ENCODE measurements at regions not wholly inside any gene's neighbourhood (a gene's known extent, or its start where the extent isn't known, plus 50 kb on each side); places are given as distances from the start of the nearest gene placed in this dataset.

DNA sequence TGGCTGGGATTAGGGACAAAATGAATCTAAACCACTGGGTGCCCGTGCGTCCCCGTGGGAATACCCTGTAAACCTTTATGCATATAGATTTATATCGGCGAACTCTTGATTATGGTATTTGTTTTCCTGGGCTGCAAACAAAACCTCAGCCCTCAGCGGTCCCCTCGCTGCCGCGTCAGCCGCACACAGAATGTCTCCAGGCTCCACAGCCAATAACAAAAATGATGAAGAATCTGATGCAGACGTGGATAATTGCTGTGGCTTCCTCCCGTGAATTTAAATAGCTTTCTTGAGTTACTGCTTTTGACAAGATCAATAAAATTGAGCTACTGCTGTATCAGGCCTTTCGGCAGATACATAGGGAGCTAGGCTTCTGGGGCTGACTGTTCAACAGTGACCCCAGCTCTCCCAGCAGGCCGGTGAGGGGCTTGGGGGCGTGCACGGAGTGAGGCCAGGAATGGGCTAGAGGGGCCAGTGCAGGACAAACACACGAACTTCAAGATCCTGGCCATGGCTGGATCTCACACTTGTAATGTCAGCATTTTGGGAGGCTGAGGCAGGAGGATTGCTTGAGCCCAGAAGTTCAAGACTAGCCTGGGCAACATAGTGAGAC lies 125.8 kb upstream of the NCOR2 start:
- no peak overlapping the region for H3K9ac ChIP-seq (ENCODE audit: control insufficient read depth, extremely low read depth, insufficient read depth, low read length)
- H4K20me1 ChIP-seq (ENCODE audit: control insufficient read depth, extremely low read depth, insufficient read depth, low read length) = no peaks in the 10 kb centered on the region
- no peak for FAIRE-seq
- no peaks in the 10 kb centered on the region for H3K79me2 ChIP-seq (ENCODE audit: control insufficient read depth, insufficient read depth, low read length)
- DNase-seq (ENCODE audit: low read depth, low spot score) = no peak
- dilution Hi-C loops (cut with MboI; ENCODE audit: extremely low pct_ligation_motif_present, low sequenced_read_pairs) = no loop called here
- H2AFZ ChIP-seq (ENCODE audit: control insufficient read depth, low read length) = no peak overlapping the region
- H3K9me1 ChIP-seq (ENCODE audit: control insufficient read depth, extremely low read depth, insufficient read depth, low read length) = no peaks in the 10 kb centered on the region
- H3K4me1 ChIP-seq (ENCODE audit: control insufficient read depth, extremely low read depth, insufficient read depth, low read length) = peaks cover 17% of the 10 kb centered on the region
- H3K27me3 ChIP-seq (ENCODE audit: control insufficient read depth, extremely low read depth, insufficient read depth, low read length) = peaks cover 5% of the 10 kb centered on the region
- no peak overlapping the region for H3K4me2 ChIP-seq (ENCODE audit: control insufficient read depth, extremely low read depth, insufficient read depth, low read depth, low read length)
- TF ChIP-seq EZH2 (IDR thresholded peaks at IDR 0.05; ENCODE audit: low read length) = no peak
- TF ChIP-seq, protein P1, sequence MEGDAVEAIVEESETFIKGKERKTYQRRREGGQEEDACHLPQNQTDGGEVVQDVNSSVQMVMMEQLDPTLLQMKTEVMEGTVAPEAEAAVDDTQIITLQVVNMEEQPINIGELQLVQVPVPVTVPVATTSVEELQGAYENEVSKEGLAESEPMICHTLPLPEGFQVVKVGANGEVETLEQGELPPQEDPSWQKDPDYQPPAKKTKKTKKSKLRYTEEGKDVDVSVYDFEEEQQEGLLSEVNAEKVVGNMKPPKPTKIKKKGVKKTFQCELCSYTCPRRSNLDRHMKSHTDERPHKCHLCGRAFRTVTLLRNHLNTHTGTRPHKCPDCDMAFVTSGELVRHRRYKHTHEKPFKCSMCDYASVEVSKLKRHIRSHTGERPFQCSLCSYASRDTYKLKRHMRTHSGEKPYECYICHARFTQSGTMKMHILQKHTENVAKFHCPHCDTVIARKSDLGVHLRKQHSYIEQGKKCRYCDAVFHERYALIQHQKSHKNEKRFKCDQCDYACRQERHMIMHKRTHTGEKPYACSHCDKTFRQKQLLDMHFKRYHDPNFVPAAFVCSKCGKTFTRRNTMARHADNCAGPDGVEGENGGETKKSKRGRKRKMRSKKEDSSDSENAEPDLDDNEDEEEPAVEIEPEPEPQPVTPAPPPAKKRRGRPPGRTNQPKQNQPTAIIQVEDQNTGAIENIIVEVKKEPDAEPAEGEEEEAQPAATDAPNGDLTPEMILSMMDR (optimal IDR thresholded peaks at IDR 0.05 in 1 of 3, IDR thresholded peaks at IDR 0.05 in 1 of 3, conservative IDR thresholded peaks at IDR 0.05 in 1 of 3; ENCODE audit: extremely low read depth in 1 of 3, insufficient read depth in 2 of 3, low read length in 3 of 3) = no peak
- H3K27ac ChIP-seq (ENCODE audit: control insufficient read depth, insufficient read depth, low read length) = no peak overlapping the region
- no peak overlapping the region for H3K4me3 ChIP-seq (ENCODE audit: control insufficient read depth in 2 of 3, extremely low read depth in 1 of 3, insufficient read depth in 2 of 3, low read depth in 1 of 3, low read length in 3 of 3)
- no peaks in the 10 kb centered on the region for H3K9me3 ChIP-seq (ENCODE audit: control insufficient read depth, low read depth, low read length)
- no peaks in the 10 kb centered on the region for H3K36me3 ChIP-seq (ENCODE audit: control insufficient read depth in 2 of 2, extremely low read depth in 1 of 2, insufficient read depth in 2 of 2, low read length in 2 of 2)

DNA sequence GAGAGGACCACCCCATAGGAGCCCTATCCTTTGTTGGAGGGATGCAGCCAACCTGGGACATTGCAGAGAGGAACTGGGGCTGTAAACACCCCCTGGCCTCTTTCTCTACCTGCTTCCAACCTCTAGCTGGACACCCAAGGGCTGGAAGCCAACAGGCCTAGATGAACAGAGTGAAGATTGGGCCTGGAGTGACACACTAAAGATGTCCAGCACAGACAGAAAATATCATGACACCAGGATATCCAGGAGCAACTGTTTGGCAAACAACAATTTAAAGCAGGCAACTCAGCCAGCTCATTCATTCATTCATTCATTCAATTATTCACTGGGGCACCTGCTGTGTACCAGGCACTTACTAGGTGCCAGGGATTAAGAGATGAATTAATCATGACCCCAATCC lies 125.0 kb upstream of the NCOR2 start:
- no peak for DNase-seq (ENCODE audit: low read depth, low spot score)
- dilution Hi-C loops (cut with MboI; ENCODE audit: extremely low pct_ligation_motif_present, low sequenced_read_pairs) = no loop called here

More for the DNA sequence above, 125.0 kb upstream of the NCOR2 start:
- TF ChIP-seq, protein P1 (optimal IDR thresholded peaks at IDR 0.05 in 1 of 3, IDR thresholded peaks at IDR 0.05 in 1 of 3, conservative IDR thresholded peaks at IDR 0.05 in 1 of 3; ENCODE audit: extremely low read depth in 1 of 3, insufficient read depth in 2 of 3, low read length in 3 of 3) = no peak
- no peak for TF ChIP-seq EZH2 (IDR thresholded peaks at IDR 0.05; ENCODE audit: low read length)
- no peak for FAIRE-seq
- Histone ChIP-seq H3K4me3 (ENCODE audit: control insufficient read depth in 2 of 3, extremely low read depth in 1 of 3, insufficient read depth in 2 of 3, low read depth in 1 of 3, low read length in 3 of 3) (no peak overlapping the region), H3K9me1 (ENCODE audit: control insufficient read depth, extremely low read depth, insufficient read depth, low read length) (no peaks in the 10 kb centered on the region), H4K20me1 (ENCODE audit: control insufficient read depth, extremely low read depth, insufficient read depth, low read length) (no peaks in the 10 kb centered on the region), H3K4me2 (ENCODE audit: control insufficient read depth, extremely low read depth, insufficient read depth, low read depth, low read length) (no peak overlapping the region), H3K27me3 (ENCODE audit: control insufficient read depth, extremely low read depth, insufficient read depth, low read length) (peaks cover 5% of the 10 kb centered on the region), H3K9ac (ENCODE audit: control insufficient read depth, extremely low read depth, insufficient read depth, low read length) (no peak overlapping the region), H3K36me3 (ENCODE audit: control insufficient read depth in 2 of 2, extremely low read depth in 1 of 2, insufficient read depth in 2 of 2, low read length in 2 of 2) (no peaks in the 10 kb centered on the region), H3K9me3 (ENCODE audit: control insufficient read depth, low read depth, low read length) (no peaks in the 10 kb centered on the region), H3K27ac (ENCODE audit: control insufficient read depth, insufficient read depth, low read length) (no peak overlapping the region), H3K4me1 (ENCODE audit: control insufficient read depth, extremely low read depth, insufficient read depth, low read length) (peaks cover 25% of the 10 kb centered on the region), H2AFZ (ENCODE audit: control insufficient read depth, low read length) (no peak overlapping the region), H3K79me2 (ENCODE audit: control insufficient read depth, insufficient read depth, low read length) (no peaks in the 10 kb centered on the region)
